Colonic mucosa (tissue), 4 donors: ENCODE measurements at regions not wholly inside any gene's neighbourhood (a gene's known extent, or its start where the extent isn't known, plus 50 kb on each side); places are given as distances from the start of the nearest gene placed in this dataset.

Experiments
- DNase-seq: peaks from one replicate; pipeline ENCODE4 v3.0.0-alpha.2; 2020
- H3K27ac ChIP-seq: fragments of 200-600 bp; one replicate; pipeline ENCODE4 v1.8.0; 2021
- H3K27me3 ChIP-seq: fragments of 200-600 bp; one replicate; pipeline ENCODE4 v1.8.0; 2021
- H3K36me3 ChIP-seq: fragments of 200-600 bp; one replicate; pipeline ENCODE4 v1.8.0; 2021
- H3K4me1 ChIP-seq: fragments of 200-600 bp; one replicate; pipeline ENCODE4 v1.8.0; 2021; ENCODE audit warnings: mild to moderate bottlenecking
- H3K4me3 ChIP-seq: fragments of 200-600 bp; one replicate; pipeline ENCODE4 v1.8.0; 2021
- H3K9ac ChIP-seq, 2 donors: one replicate each; pipeline ENCODE4 v1.7.0; 2013; ENCODE audit warnings: control low read depth in 2 of 2, low read depth in 2 of 2, low read length in 2 of 2
- H3K9me3 ChIP-seq: fragments of 200-600 bp; one replicate; pipeline ENCODE4 v1.8.0; 2021
- intact Hi-C: fragments of 100-400 bp; cut with DNase I; formaldehyde crosslinking; loops from one replicate; pipeline ENCODE4 v1.14.1; 2022
- TF ChIP-seq, protein P1 (sequence below): fragments of 200-600 bp; IDR thresholded peaks from one replicate; pipeline ENCODE4 v1.8.0; 2022; ENCODE audit warnings: antibody characterized with exemption, mild to moderate bottlenecking
- donor health status: healthy.
- donor health status: DM: no; HTN: no; CAD: no.
- donor health status: DM: no; HTN: no; CAD: no.

DNA sequence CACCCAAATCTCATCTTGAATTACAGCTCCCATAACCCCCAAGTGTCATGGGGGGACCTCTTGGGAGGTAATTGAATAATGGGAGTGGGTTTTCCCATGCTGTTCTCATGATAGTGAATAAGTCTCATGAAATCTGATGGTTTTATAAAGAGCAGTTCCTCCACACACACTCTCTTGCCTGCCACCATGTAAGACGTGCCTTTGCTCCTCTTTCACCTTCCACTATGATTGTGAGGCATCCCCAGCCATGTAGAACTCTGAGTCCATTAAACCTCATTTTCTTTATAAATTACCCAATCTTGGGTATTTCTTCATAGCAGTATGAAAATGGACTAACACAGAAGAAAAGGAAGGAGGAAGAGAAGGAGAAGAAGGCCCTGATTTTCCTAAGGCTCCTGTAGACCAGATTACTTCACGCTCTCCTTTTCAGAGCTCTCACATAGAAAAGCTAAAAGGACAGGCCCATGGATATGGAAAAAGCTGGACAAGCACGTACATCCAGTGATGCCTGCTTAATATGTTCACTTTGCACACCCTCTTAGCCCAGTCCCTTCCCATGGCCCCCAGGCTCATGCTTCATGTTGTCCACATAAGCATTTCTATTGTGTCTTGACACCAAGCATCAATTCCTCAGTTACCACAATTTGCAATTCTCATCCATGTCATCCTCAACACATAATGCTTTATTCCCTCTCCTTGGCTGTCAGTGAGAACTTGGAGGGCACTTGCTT lies 354.8 kb downstream of the CD83 start:
- no peaks in the 10 kb centered on the region for H3K9me3 ChIP-seq
- no peak overlapping the region for H3K4me3 ChIP-seq
- no peaks in the 10 kb centered on the region for H3K36me3 ChIP-seq
- no peaks in the 10 kb centered on the region for H3K27me3 ChIP-seq
- H3K4me1 ChIP-seq, result no peaks in the 10 kb centered on the region
- H3K9ac ChIP-seq, result no peak overlapping the region
- intact Hi-C loops, result no loop called here
- DNase-seq, result no peak
- TF ChIP-seq, protein P1, sequence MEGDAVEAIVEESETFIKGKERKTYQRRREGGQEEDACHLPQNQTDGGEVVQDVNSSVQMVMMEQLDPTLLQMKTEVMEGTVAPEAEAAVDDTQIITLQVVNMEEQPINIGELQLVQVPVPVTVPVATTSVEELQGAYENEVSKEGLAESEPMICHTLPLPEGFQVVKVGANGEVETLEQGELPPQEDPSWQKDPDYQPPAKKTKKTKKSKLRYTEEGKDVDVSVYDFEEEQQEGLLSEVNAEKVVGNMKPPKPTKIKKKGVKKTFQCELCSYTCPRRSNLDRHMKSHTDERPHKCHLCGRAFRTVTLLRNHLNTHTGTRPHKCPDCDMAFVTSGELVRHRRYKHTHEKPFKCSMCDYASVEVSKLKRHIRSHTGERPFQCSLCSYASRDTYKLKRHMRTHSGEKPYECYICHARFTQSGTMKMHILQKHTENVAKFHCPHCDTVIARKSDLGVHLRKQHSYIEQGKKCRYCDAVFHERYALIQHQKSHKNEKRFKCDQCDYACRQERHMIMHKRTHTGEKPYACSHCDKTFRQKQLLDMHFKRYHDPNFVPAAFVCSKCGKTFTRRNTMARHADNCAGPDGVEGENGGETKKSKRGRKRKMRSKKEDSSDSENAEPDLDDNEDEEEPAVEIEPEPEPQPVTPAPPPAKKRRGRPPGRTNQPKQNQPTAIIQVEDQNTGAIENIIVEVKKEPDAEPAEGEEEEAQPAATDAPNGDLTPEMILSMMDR, result no peak
- H3K27ac ChIP-seq, result no peak overlapping the region

DNA sequence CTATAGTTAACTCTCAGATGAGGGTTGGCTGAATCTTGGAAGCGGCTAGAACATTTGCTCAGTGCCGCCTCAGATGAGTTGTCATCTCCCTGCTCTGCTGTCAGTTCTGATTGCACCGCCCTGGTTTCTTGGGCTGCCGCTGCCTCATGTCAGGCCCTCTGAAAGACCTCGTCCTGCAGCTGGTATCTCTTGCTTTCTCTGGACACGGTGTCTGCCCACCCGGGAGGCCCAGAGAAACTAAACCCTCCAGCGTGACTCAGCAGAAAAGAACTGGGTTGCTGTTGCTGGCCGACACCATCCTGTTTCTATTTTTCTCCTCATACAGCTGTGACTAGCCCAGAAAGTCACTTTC lies 355.4 kb downstream of the CD83 start:
- H3K4me3 ChIP-seq, result no peak overlapping the region
- H3K27me3 ChIP-seq, result no peaks in the 10 kb centered on the region
- no peak overlapping the region for H3K27ac ChIP-seq
- intact Hi-C loops, result no loop called here
- TF ChIP-seq, protein P1, result no peak
- H3K9ac ChIP-seq, result no peak overlapping the region
- H3K4me1 ChIP-seq, result no peaks in the 10 kb centered on the region
- H3K36me3 ChIP-seq, result no peaks in the 10 kb centered on the region
- no peak for DNase-seq
- H3K9me3 ChIP-seq, result no peaks in the 10 kb centered on the region

DNA sequence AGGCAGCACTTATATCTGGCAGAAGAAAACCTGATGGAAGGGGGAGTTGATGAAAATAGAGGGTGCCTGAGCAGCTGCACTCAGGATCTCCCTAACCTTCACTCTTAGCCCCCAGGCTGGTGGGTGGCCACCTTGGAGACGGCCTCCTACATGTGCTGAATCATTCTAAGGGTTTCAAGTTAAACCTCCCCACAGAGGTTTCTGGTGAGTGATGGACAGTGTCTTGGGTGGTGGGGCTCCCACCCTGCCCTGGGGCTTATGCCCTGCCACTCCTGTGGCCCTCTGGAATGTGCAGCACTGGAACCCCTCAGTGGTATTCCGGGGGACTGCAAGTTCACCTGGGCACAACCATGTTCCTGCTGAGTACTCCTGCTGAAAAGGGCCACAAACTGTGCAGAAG lies 357.2 kb downstream of the CD83 start:
- H3K27me3 ChIP-seq, result no peaks in the 10 kb centered on the region
- no peak for DNase-seq
- no peak overlapping the region for H3K27ac ChIP-seq
- H3K4me3 ChIP-seq, result no peak overlapping the region
- H3K9ac ChIP-seq, result no peak overlapping the region
- no peaks in the 10 kb centered on the region for H3K4me1 ChIP-seq
- H3K36me3 ChIP-seq, result no peaks in the 10 kb centered on the region
- intact Hi-C loops, result no loop called here
- TF ChIP-seq, protein P1, result no peak
- H3K9me3 ChIP-seq, result no peaks in the 10 kb centered on the region

DNA sequence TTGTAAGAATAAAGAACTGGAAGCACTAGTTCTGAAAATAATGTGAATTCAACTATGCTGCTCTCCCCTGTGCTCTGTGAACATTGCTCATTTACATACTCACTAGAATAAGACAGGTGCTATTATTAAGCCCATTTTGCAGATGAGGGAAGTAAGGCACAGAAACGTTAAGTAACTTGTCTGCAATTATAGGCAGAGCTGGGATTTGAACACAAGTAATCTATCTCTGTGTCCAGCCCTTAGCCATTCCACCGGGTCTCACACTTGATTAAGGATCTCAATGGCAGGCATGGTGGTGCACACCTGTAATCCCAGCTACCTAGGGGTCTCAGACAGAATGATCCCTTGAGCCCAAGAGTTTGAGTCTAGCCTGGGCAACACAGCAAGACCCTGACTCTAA lies 357.7 kb downstream of the CD83 start:
- intact Hi-C loops, result no loop called here
- DNase-seq, result no peak
- no peaks in the 10 kb centered on the region for H3K9me3 ChIP-seq

DNA sequence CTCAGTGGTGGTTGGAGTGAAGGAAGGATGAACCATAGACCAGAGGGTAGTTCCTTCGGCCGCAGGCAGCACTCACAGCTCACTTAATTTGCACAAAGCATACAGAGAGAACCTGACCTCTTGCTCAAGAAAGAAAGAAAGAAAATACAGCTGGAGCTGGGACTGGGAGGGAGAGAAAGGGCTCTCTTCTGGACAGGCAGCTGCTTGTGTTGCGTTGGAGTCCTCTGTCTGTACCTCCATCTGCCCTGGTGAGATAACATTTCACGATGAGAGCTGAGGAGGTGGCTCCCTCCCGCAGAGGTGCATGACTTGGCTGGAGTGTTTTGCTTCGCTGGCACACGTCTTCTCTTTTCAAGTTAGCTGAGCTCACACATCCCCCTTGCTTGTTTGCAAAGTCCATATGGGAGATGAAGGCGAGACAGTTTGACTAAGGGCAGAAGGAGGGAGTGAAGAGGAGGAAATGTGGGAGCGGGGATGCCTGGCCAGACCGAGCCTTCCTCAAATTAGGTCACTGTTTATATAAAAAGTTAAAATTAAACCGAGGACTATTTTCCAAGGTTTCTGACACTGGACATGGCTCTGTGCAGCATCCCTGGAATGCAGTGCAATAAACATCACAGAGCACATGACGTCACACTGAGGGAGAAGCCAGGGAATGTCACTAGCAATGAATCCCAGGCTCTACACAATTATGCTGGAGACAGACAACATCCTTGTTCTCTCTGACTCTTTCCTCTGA lies 359.4 kb downstream of the CD83 start:
- Histone ChIP-seq H3K9me3 (no peaks in the 10 kb centered on the region), H3K27me3 (no peaks in the 10 kb centered on the region), H3K4me3 (no peak overlapping the region), H3K4me1 (no peaks in the 10 kb centered on the region), H3K9ac (peak overlapping the region in 1 of 2 donors; percentile 30), H3K27ac (peak overlapping the region; percentile 61), H3K36me3 (no peaks in the 10 kb centered on the region)
- intact Hi-C loops, result no loop called here
- peak; percentile 64 for DNase-seq
- TF ChIP-seq, protein P1, result no peak

More for the DNA sequence above, 357.7 kb downstream of the CD83 start:
- Histone ChIP-seq H3K4me3 (no peak overlapping the region), H3K9ac (no peak overlapping the region), H3K36me3 (no peaks in the 10 kb centered on the region), H3K27me3 (no peaks in the 10 kb centered on the region), H3K4me1 (no peaks in the 10 kb centered on the region), H3K27ac (no peak overlapping the region)
- TF ChIP-seq, protein P1, result no peak
